ENCODE measurements at regions not wholly inside any gene's neighbourhood (a gene's known extent, or its start where the extent isn't known, plus 50 kb on each side); places are given as distances from the start of the nearest gene placed in this dataset.
A peak's percentile ranks its signal among the peaks of the same experiment; 100 is the strongest.

DNA sequence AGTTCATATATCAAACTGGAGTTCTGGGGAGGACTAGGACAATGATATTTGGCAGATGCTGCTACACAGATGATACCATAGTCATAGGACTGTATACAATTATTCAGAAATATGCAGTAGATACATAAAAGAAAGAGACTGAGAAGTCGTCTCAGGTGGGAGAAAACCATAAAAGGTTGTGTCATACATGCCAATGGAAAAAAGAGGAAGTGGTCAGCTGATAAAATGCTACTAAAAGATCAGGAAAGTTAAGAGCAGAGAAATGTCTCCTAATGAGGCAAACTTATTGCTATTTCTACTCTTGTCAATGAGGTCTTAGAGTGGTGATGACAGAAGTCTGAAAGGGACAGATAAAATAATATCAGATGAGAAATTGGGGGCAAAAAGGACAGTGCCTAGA lies 407.6 kb downstream of the COL12A1 start:
- no peak for DNase-seq
- Histone ChIP-seq H3K27me3 (replicated peaks) (no peaks in the 10 kb centered on the region), H3K27ac (no peak overlapping the region), H3K4me3 (ENCODE audit: low read depth, low read length) (no peak overlapping the region), H3K36me3 (replicated peaks) (no peaks in the 10 kb centered on the region)
- in situ Hi-C loops (cut with HindIII; ENCODE audit: low pct_ligation_motif_present, low sequenced_read_pairs): no loop called here
- TF ChIP-seq, protein P1, sequence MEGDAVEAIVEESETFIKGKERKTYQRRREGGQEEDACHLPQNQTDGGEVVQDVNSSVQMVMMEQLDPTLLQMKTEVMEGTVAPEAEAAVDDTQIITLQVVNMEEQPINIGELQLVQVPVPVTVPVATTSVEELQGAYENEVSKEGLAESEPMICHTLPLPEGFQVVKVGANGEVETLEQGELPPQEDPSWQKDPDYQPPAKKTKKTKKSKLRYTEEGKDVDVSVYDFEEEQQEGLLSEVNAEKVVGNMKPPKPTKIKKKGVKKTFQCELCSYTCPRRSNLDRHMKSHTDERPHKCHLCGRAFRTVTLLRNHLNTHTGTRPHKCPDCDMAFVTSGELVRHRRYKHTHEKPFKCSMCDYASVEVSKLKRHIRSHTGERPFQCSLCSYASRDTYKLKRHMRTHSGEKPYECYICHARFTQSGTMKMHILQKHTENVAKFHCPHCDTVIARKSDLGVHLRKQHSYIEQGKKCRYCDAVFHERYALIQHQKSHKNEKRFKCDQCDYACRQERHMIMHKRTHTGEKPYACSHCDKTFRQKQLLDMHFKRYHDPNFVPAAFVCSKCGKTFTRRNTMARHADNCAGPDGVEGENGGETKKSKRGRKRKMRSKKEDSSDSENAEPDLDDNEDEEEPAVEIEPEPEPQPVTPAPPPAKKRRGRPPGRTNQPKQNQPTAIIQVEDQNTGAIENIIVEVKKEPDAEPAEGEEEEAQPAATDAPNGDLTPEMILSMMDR (IDR thresholded peaks at IDR 0.05; ENCODE audit: low read depth, low read length, missing control alignments): no peak

DNA sequence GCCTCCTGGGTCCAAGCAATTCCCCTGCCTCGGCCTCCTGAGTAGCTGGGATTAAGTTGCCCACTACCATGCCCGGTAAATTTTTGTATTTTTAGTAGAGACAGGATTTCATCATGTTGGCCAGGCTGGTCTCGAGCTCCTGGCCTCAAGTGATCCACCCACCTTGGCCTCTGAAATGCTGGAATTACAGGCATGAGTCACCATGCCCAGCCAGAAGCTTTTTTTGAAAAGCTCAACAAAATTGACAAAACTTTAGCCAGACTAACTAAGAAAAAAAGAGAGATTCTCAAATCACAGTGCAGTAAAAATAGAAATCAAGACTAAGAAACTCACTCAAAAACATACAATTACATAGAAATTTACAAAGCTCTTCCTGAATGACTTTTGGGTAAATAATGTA lies 420.6 kb downstream of the COL12A1 start:
- no peaks in the 10 kb centered on the region for H3K27me3 ChIP-seq (replicated peaks)

DNA sequence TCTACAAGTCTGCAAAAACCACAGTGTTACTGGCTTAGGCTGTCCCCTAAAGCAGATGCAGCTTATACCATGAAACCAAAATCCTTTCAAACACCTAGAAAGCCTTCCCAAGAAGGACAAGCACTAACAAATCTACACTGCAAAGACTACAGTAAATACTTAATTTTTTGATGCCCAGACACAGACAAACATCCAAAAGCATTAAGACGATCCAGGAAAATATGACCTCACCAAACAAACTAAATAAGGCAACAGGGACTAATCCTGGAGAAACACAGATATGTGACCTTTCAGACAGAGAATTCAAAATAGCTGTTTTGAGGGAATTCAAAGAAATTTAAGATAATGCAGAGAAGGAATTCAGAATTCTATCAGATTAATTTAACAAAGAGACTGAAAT lies 423.5 kb downstream of the COL12A1 start:
- no peak overlapping the region for H3K4me3 ChIP-seq (ENCODE audit: low read depth, low read length)
- no peaks in the 10 kb centered on the region for H3K27me3 ChIP-seq (replicated peaks)
- no peak overlapping the region for H3K27ac ChIP-seq
- no peaks in the 10 kb centered on the region for H3K36me3 ChIP-seq (replicated peaks)
- TF ChIP-seq, protein P1 (IDR thresholded peaks at IDR 0.05; ENCODE audit: low read depth, low read length, missing control alignments): no peak
- no peak for DNase-seq
- in situ Hi-C loops (cut with HindIII; ENCODE audit: low pct_ligation_motif_present, low sequenced_read_pairs): no loop called here

More for the DNA sequence above, 420.6 kb downstream of the COL12A1 start:
- H3K4me3 ChIP-seq (ENCODE audit: low read depth, low read length): no peak overlapping the region
- in situ Hi-C loops (cut with HindIII; ENCODE audit: low pct_ligation_motif_present, low sequenced_read_pairs): no loop called here
- TF ChIP-seq, protein P1 (IDR thresholded peaks at IDR 0.05; ENCODE audit: low read depth, low read length, missing control alignments): no peak
- no peaks in the 10 kb centered on the region for H3K36me3 ChIP-seq (replicated peaks)
- no peak overlapping the region for H3K27ac ChIP-seq
- DNase-seq: no peak

DNA sequence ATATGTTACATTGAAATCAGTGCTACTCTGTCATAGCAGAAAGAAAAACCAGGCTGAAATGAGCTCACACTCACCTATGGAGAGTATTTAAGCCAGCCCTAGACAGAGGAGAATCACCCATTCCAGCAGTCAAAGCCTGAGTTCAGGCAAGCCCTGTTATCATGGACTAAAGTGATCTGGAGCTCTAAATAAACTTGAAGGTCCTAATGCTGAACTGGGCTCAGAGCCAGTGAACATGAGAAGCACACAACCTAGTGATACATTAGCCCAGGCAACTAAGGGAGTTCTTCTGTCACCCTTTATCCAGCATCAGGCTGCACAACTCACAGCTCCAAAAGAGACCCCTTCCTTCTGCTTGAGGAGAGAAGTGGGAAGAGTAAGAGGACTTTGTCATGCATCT lies 425.0 kb downstream of the COL12A1 start:
- Histone ChIP-seq H3K27me3 (replicated peaks) (no peaks in the 10 kb centered on the region), H3K4me3 (ENCODE audit: low read depth, low read length) (no peak overlapping the region), H3K36me3 (replicated peaks) (no peaks in the 10 kb centered on the region), H3K27ac (no peak overlapping the region)
- TF ChIP-seq, protein P1 (IDR thresholded peaks at IDR 0.05; ENCODE audit: low read depth, low read length, missing control alignments): no peak
- in situ Hi-C loops (cut with HindIII; ENCODE audit: low pct_ligation_motif_present, low sequenced_read_pairs): no loop called here
- DNase-seq: peak; percentile 22

DNA sequence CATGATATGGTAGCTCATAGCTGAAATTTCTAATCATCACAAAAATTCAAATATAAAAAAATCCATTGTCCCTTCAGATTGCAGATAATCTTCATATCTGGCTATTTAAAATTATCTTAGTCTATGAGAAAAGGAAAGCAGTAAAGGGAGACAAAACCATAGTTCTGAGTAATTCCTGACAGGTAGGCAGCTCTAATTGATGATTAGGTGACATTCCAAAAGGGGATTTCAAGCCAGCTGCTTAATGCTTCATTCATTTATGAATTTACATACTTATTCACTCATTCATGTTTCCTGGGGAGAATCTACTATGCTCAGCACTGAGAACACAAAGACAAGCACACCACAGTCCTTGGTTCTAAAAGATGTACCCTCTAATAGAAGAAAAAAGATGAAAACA lies 437.1 kb downstream of the COL12A1 start:
- Histone ChIP-seq H3K36me3 (replicated peaks) (no peaks in the 10 kb centered on the region), H3K27ac (no peak overlapping the region), H3K27me3 (replicated peaks) (no peaks in the 10 kb centered on the region), H3K4me3 (ENCODE audit: low read depth, low read length) (no peak overlapping the region)
- TF ChIP-seq, protein P1 (IDR thresholded peaks at IDR 0.05; ENCODE audit: low read depth, low read length, missing control alignments): no peak
- DNase-seq: no peak
- in situ Hi-C loops (cut with HindIII; ENCODE audit: low pct_ligation_motif_present, low sequenced_read_pairs): no loop called here

DNA sequence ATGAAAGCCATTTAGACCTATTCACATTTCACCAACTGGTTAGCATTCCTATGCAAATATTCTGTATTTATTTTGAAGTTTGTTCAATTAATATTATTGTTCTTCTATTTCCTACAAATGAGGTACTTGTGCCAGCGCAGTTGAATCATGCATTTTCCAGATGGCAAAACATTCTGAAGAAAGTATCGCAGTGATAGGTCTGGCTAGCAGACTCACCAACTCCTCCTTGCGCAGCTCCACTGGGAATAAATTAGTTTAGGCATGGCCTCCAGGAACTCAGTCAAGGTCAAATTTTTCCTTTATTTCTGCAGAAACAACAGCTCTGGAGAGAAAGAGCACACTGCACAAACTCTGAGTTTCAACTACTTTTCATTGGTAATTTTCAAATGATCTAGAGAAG lies 437.7 kb downstream of the COL12A1 start:
- in situ Hi-C loops (cut with HindIII; ENCODE audit: low pct_ligation_motif_present, low sequenced_read_pairs): no loop called here
- no peaks in the 10 kb centered on the region for H3K27me3 ChIP-seq (replicated peaks)

More for the DNA sequence above, 437.7 kb downstream of the COL12A1 start:
- no peaks in the 10 kb centered on the region for H3K36me3 ChIP-seq (replicated peaks)
- DNase-seq: no peak
- H3K4me3 ChIP-seq (ENCODE audit: low read depth, low read length): no peak overlapping the region
- H3K27ac ChIP-seq: no peak overlapping the region
- TF ChIP-seq, protein P1 (IDR thresholded peaks at IDR 0.05; ENCODE audit: low read depth, low read length, missing control alignments): no peak
